NCI-H2171 treated with DMSO at 0.1 percent for 48 hours (cell line): ENCODE measurements at regions not wholly inside any gene's neighbourhood (a gene's known extent, or its start where the extent isn't known, plus 50 kb on each side); places are given as distances from the start of the nearest gene placed in this dataset.
"Not testable (repeated sequence)": the region's sequence is repeated elsewhere in the genome, so short reads cannot be mapped to it uniquely, and the experiment has no call there.

Experiments used
- DNase-seq: peaks from one replicate; lab custom pipeline; 2025; lab: John Stamatoyannopoulos, UW

- no peak for DNase-seq
Observed at GRCh38 chr6:95865857-95866256, 149.9 kb upstream of the FUT9 start.

- peak; percentile 36 for DNase-seq
Observed at GRCh38 chr6:95866732-95867131, 149.0 kb upstream of the FUT9 start.

- no peak for DNase-seq
Observed at GRCh38 chr6:95867205-95867604, 148.6 kb upstream of the FUT9 start.

GRCh38 chr6:95877480-95877879 is 138.3 kb upstream of the FUT9 start:
- no peak for DNase-seq

- DNase-seq, result no peak
Observed at GRCh38 chr6:95879856-95880255, 135.9 kb upstream of the FUT9 start.

- no peak for DNase-seq
Observed at GRCh38 chr6:95882371-95882770, 133.4 kb upstream of the FUT9 start.

GRCh38 chr6:95888711-95889110 is 127.1 kb upstream of the FUT9 start:
- DNase-seq, result not testable (repeated sequence)

GRCh38 chr6:95905132-95905531 is 110.6 kb upstream of the FUT9 start:
- DNase-seq, result no peak

- DNase-seq, result no peak
Observed at GRCh38 chr6:95917034-95917433, 98.7 kb upstream of the FUT9 start.

- no peak for DNase-seq
Observed at GRCh38 chr6:95923518-95923917, 92.3 kb upstream of the FUT9 start.

GRCh38 chr6:95935736-95936135 is 80.0 kb upstream of the FUT9 start:
- DNase-seq, result no peak

GRCh38 chr6:95946906-95947305 is 68.9 kb upstream of the FUT9 start:
- no peak for DNase-seq

GRCh38 chr6:95948324-95948723 is 67.5 kb upstream of the FUT9 start:
- DNase-seq, result no peak

- DNase-seq, result no peak
Observed at GRCh38 chr6:95949985-95950384, 65.8 kb upstream of the FUT9 start.

GRCh38 chr6:95958686-95959085 is 57.1 kb upstream of the FUT9 start:
- DNase-seq, result no peak

- DNase-seq, result no peak
Observed at GRCh38 chr6:95959261-95959660, 56.5 kb upstream of the FUT9 start.
